Fibroblast of lung (primary cell): ENCODE measurements at regions not wholly inside any gene's neighbourhood (a gene's known extent, or its start where the extent isn't known, plus 50 kb on each side); places are given as distances from the start of the nearest gene placed in this dataset.
A peak's percentile ranks its signal among the peaks of the same experiment; 100 is the strongest.

Experiments
- DNase-seq, 2 donors: peaks; one replicate each; pipeline versions ENCODE4 v3.0.0 to v3.0.0-alpha.2; 2010; ENCODE audit warnings: low read depth in 2 of 2
- H2AFZ ChIP-seq: 2 replicates; pipeline ENCODE4 v1.5.1; 2012; ENCODE audit warnings: low read length, control low read depth, inconsistent platforms
- H3K27ac ChIP-seq: 2 replicates; pipeline ENCODE4 v1.5.1; 2011; ENCODE audit warnings: low read length, control low read depth; ENCODE audit not compliant: insufficient read depth
- H3K27me3 ChIP-seq: 2 replicates; pipeline ENCODE4 v1.5.1; 2011; ENCODE audit warnings: mild to moderate bottlenecking, low read length; ENCODE audit not compliant: control insufficient read depth, insufficient read depth
- H3K36me3 ChIP-seq: 2 replicates; pipeline ENCODE4 v1.5.1; 2011; ENCODE audit warnings: low read length; ENCODE audit not compliant: control insufficient read depth, insufficient read depth
- H3K4me1 ChIP-seq: 2 replicates; pipeline ENCODE4 v1.5.1; 2011; ENCODE audit warnings: low read length; ENCODE audit not compliant: control insufficient read depth, insufficient read depth; ENCODE audit errors: extremely low read depth
- H3K4me2 ChIP-seq: 2 replicates; pipeline ENCODE4 v1.5.1; 2011; ENCODE audit warnings: low read length, control low read depth; ENCODE audit not compliant: insufficient read depth; ENCODE audit errors: extremely low read depth
- H3K4me3 ChIP-seq, 4 experiments: fragments of 200-600 bp in 1 of 4; sonication (generic) in 1 of 4; replicated peaks in 1 of 4; 2 replicates each; pipeline ENCODE4 v1.5.1; 2011 to 2016; ENCODE audit warnings: low read length in 4 of 4, low read depth in 3 of 4, mild to moderate bottlenecking in 3 of 4, control low read depth in 2 of 4, inconsistent platforms in 1 of 4, mixed read lengths in 1 of 4; ENCODE audit not compliant: insufficient read depth in 1 of 4; ENCODE audit errors: control extremely low read depth in 1 of 4
- H3K79me2 ChIP-seq: 2 replicates; pipeline ENCODE4 v1.5.1; 2012; ENCODE audit warnings: mild to moderate bottlenecking, low read length, inconsistent platforms; ENCODE audit not compliant: control insufficient read depth, insufficient read depth
- H3K9ac ChIP-seq: 2 replicates; pipeline ENCODE4 v1.5.1; 2011; ENCODE audit warnings: mild to moderate bottlenecking, low read length, control low read depth; ENCODE audit not compliant: insufficient read depth
- H3K9me3 ChIP-seq: 2 replicates; pipeline ENCODE4 v1.5.1; 2012; ENCODE audit warnings: low read depth, low read length; ENCODE audit not compliant: control insufficient read depth, insufficient read depth
- H4K20me1 ChIP-seq: 2 replicates; pipeline ENCODE4 v1.5.1; 2011; ENCODE audit warnings: low read length; ENCODE audit not compliant: control insufficient read depth, insufficient read depth; ENCODE audit errors: extremely low read depth
- CTCF ChIP-seq, 2 donors: IDR thresholded peaks in 1 of 2; conservative IDR thresholded peaks in 1 of 2; 1 replicate in 1 of 2; 2 replicates in 1 of 2; pipeline ENCODE4 v1.5.1; 2011 to 2012; ENCODE audit warnings: low read length in 2 of 2, control low read depth in 1 of 2, inconsistent platforms in 1 of 2, low read depth in 1 of 2, mild to moderate bottlenecking in 1 of 2
- EZH2 ChIP-seq: IDR thresholded peaks from 2 replicates; pipeline ENCODE4 v1.5.1; 2012; ENCODE audit warnings: low read length, control low read depth, mild to moderate bottlenecking; ENCODE audit errors: missing control alignments

DNA sequence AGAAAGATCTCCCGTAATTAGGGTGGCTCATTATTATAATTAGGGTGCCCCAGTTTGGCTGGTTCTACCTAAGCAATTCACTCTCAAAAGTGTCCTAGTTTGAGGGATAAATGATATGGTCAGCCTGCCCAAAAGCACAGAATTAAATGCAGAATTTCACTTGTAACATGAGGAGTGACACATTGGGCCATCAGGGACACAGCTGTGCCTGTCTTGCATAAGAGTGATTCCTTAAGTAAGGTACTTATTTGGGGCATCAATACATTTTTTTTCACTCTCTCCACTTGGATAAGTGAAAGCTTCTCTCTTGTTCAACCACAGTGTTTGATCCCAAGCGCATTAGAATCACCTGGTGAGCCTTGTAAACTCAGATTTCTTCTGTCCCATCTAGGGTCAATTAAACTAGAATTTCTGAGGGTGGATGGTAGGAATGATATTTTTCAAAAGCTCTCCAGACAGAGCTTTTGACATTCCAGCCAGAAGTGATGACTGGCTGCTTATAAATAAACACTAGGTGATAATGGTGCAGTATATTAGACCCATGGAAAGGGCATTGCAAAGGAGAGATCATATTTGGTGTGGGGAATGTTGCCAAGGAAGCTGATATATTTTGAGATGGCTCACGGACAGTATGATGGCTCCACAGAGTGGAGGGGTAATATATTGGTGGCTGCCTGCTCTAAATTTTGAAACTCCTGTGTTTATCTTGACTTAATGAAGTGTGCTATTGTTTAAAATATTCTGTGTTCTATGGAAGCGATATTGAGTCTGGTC, 458.1 kb upstream of the RASGRP1 start:
- TF ChIP-seq CTCF (conservative IDR thresholded peaks at IDR 0.05 in 1 of 2, IDR thresholded peaks at IDR 0.05 in 1 of 2; ENCODE audit: low read depth in 1 of 2, low read length in 2 of 2) (no peak), EZH2 (no peak)
- H3K79me2 ChIP-seq, result no peaks in the 10 kb centered on the region
- no peak overlapping the region for H3K4me3 ChIP-seq
- no peak overlapping the region for H3K27ac ChIP-seq
- H2AFZ ChIP-seq, result no peak overlapping the region
- H3K36me3 ChIP-seq, result no peaks in the 10 kb centered on the region
- no peaks in the 10 kb centered on the region for H4K20me1 ChIP-seq
- no peaks in the 10 kb centered on the region for H3K9me3 ChIP-seq
- no peaks in the 10 kb centered on the region for H3K4me1 ChIP-seq
- no peak overlapping the region for H3K9ac ChIP-seq
- no peak for DNase-seq
- no peak overlapping the region for H3K4me2 ChIP-seq
- H3K27me3 ChIP-seq, result no peaks in the 10 kb centered on the region

- peak; percentile 27 to 47 for DNase-seq
- Histone ChIP-seq H3K4me2 (no peak overlapping the region), H3K4me1 (no peaks in the 10 kb centered on the region), H3K79me2 (no peaks in the 10 kb centered on the region), H4K20me1 (no peaks in the 10 kb centered on the region), H3K27me3 (no peaks in the 10 kb centered on the region), H3K9me3 (no peaks in the 10 kb centered on the region), H2AFZ (no peak overlapping the region), H3K27ac (no peak overlapping the region), H3K4me3 (no peak overlapping the region), H3K36me3 (no peaks in the 10 kb centered on the region), H3K9ac (no peak overlapping the region)
- TF ChIP-seq EZH2, result no peak
- no peak for TF ChIP-seq CTCF (conservative IDR thresholded peaks at IDR 0.05 in 1 of 2, IDR thresholded peaks at IDR 0.05 in 1 of 2; ENCODE audit: low read depth in 1 of 2, low read length in 2 of 2)
Measured at GRCh38 chr15:39025321-39025720, 460.7 kb upstream of the RASGRP1 start.

DNA sequence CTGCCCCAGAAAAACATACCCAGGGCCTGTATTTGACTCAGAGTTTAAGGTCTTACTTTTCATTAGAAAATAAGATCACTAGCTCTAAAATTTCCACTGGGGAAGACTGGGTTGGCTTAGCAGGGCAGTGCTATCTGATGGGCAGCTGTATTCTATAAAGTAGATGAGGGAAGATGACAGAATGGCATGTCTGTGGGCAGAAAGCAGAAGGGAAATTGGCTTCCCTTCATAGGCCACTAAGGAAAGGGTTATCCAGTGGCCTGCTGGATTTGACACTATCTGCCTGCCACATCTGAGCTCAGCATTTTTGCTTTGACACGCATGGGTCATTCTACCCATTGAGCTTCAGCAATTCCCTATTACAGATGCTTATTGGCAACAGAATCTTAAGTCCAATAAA, 461.3 kb upstream of the RASGRP1 start:
- no peaks in the 10 kb centered on the region for H3K4me1 ChIP-seq
- no peaks in the 10 kb centered on the region for H3K79me2 ChIP-seq
- no peaks in the 10 kb centered on the region for H4K20me1 ChIP-seq
- no peak overlapping the region for H3K4me2 ChIP-seq
- no peak overlapping the region for H3K27ac ChIP-seq
- H3K9ac ChIP-seq, result no peak overlapping the region
- DNase-seq, result no peak
- H3K27me3 ChIP-seq, result no peaks in the 10 kb centered on the region
- TF ChIP-seq EZH2, result no peak
- no peak for TF ChIP-seq CTCF (conservative IDR thresholded peaks at IDR 0.05 in 1 of 2, IDR thresholded peaks at IDR 0.05 in 1 of 2; ENCODE audit: low read depth in 1 of 2, low read length in 2 of 2)
- H3K9me3 ChIP-seq, result no peaks in the 10 kb centered on the region
- no peak overlapping the region for H2AFZ ChIP-seq
- no peaks in the 10 kb centered on the region for H3K36me3 ChIP-seq
- no peak overlapping the region for H3K4me3 ChIP-seq
